Neural cell (in vitro differentiated cells): ENCODE measurements at regions not wholly inside any gene's neighbourhood (a gene's known extent, or its start where the extent isn't known, plus 50 kb on each side); places are given as distances from the start of the nearest gene placed in this dataset.

Source experiments
- CTCF ChIP-seq: fragments of 450-650 bp; IDR thresholded peaks from 2 replicates; pipeline ENCODE4 v1.5.1; 2014; ENCODE audit warnings: antibody characterized with exemption, mild to moderate bottlenecking, moderate library complexity; ENCODE audit not compliant: poor library complexity, severe bottlenecking
- REST ChIP-seq: IDR thresholded peaks from 2 replicates; pipeline ENCODE4 v1.6.1; 2012; ENCODE audit warnings: borderline replicate concordance

DNA sequence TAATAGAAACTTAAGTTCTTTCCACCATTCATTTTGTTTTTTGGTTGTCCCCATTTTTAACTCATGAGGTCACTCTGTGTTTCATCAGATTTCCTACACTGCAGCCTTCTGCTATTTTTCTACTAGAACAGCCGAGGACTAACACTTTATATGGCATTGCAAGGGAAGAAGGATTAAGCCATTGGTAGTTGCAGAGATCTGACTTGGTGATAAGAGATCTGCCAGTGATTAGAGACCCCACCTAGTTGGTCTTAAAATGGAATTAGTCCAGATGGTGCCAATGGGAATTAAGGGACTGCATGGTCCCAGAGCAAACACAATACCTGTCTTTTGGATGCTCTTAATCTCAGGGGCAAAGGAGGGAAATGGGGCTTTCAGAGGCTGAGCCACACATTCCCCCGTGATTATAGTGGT lies 125.5 kb upstream of the TMEM170B start:
- TF ChIP-seq CTCF (no peak), REST (no peak)
